ENCODE measurements at regions not wholly inside any gene's neighbourhood (a gene's known extent, or its start where the extent isn't known, plus 50 kb on each side); places are given as distances from the start of the nearest gene placed in this dataset.

DNA sequence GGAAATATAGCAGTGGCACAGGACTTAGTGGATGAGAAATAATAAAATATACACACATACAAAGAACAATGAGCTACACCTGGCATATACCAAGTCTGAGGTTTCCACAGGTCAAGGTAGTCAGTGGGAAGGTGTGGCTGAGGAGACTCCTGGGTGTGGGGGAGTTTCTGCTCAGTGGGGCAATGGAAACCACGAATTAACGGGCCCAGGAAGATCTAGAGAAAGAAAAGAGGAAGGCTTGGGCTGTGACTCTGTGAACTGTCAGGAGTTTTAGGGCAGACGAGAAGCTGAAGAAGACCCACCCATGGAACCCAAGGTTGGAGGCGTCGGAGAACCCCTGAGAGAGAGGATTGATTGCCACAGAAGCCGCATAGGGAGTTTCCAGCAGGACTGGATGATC, 196.5 kb downstream of the HERPUD2 start:
- H3K27ac Mint-ChIP-seq, result no peak overlapping the region
- H3K4me3 Mint-ChIP-seq, result no peak overlapping the region
- no peaks in the 10 kb centered on the region for H3K9me3 Mint-ChIP-seq
- no peaks in the 10 kb centered on the region for H3K36me3 Mint-ChIP-seq (ENCODE audit: low read depth)
- H3K4me1 Mint-ChIP-seq (ENCODE audit: low read depth), result no peaks in the 10 kb centered on the region
- H3K27me3 Mint-ChIP-seq (ENCODE audit: low read depth), result peaks cover 15% of the 10 kb centered on the region

DNA sequence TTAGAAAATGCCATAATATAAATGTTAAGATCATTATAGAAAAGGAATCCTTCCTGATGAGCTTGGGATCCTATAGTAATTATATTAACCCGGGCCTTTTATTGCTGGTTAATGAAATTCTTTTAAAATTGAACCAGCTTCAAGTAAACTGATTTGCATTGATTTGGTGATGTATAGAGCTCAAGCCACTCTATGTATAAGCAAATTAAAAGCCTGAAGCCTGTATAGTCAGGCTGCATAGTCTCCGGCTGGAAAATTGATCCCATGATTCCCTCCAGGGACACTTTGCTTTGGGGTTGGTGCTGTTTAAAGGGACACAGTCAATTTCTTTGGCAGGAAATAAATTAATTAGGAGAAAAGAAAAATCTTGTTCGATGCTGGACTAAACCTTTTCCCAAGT, 199.1 kb downstream of the HERPUD2 start:
- no peak overlapping the region for H3K4me3 Mint-ChIP-seq
- H3K36me3 Mint-ChIP-seq (ENCODE audit: low read depth), result no peaks in the 10 kb centered on the region
- no peaks in the 10 kb centered on the region for H3K9me3 Mint-ChIP-seq
- peaks cover 15% of the 10 kb centered on the region for H3K27me3 Mint-ChIP-seq (ENCODE audit: low read depth)
- no peaks in the 10 kb centered on the region for H3K4me1 Mint-ChIP-seq (ENCODE audit: low read depth)
- H3K27ac Mint-ChIP-seq, result no peak overlapping the region

- Mint-ChIP-seq H3K27ac (no peak overlapping the region), H3K27me3 (ENCODE audit: low read depth) (peaks cover 15% of the 10 kb centered on the region), H3K4me1 (ENCODE audit: low read depth) (no peaks in the 10 kb centered on the region), H3K9me3 (no peaks in the 10 kb centered on the region), H3K36me3 (ENCODE audit: low read depth) (no peaks in the 10 kb centered on the region), H3K4me3 (no peak overlapping the region)
Observed at GRCh38 chr7:35495377-35495776, 199.6 kb downstream of the HERPUD2 start.

DNA sequence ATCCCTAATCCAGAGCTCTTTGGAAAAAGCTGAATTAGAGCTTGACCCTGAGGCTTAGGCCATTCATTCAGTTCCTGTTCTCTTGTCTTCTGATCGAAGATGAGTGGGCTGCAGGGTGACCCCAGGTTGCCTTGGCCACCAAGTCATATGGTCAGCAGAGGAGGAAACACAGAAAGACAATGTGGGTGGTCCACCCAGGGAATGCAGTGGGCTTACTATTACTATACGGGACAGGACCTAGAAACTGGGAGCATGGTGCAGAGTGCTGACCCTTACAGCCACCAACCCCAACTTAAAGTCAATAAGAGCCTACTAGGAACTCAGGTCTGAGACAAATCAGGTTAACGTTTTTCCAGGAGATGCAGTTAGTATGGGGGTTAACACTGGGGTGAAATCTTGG, 200.5 kb downstream of the HERPUD2 start:
- peaks cover 12% of the 10 kb centered on the region for H3K27me3 Mint-ChIP-seq (ENCODE audit: low read depth)
- no peak overlapping the region for H3K27ac Mint-ChIP-seq
- H3K4me1 Mint-ChIP-seq (ENCODE audit: low read depth), result no peaks in the 10 kb centered on the region
- no peaks in the 10 kb centered on the region for H3K9me3 Mint-ChIP-seq
- H3K36me3 Mint-ChIP-seq (ENCODE audit: low read depth), result no peaks in the 10 kb centered on the region
- H3K4me3 Mint-ChIP-seq, result no peak overlapping the region

GRCh38 chr7:35492451-35493175, 202.3 kb downstream of the HERPUD2 start:
- peaks cover 5% of the 10 kb centered on the region for H3K27me3 Mint-ChIP-seq (ENCODE audit: low read depth)
- H3K36me3 Mint-ChIP-seq (ENCODE audit: low read depth), result no peaks in the 10 kb centered on the region
- H3K4me1 Mint-ChIP-seq (ENCODE audit: low read depth), result no peaks in the 10 kb centered on the region
- no peak overlapping the region for H3K27ac Mint-ChIP-seq
- no peak overlapping the region for H3K4me3 Mint-ChIP-seq
- no peaks in the 10 kb centered on the region for H3K9me3 Mint-ChIP-seq

- Mint-ChIP-seq H3K4me1 (ENCODE audit: low read depth) (no peaks in the 10 kb centered on the region), H3K27ac (no peak overlapping the region), H3K36me3 (ENCODE audit: low read depth) (no peaks in the 10 kb centered on the region), H3K27me3 (ENCODE audit: low read depth) (no peaks in the 10 kb centered on the region), H3K9me3 (no peaks in the 10 kb centered on the region), H3K4me3 (no peak overlapping the region)
Observed at GRCh38 chr7:35491233-35491632, 203.7 kb downstream of the HERPUD2 start.

DNA sequence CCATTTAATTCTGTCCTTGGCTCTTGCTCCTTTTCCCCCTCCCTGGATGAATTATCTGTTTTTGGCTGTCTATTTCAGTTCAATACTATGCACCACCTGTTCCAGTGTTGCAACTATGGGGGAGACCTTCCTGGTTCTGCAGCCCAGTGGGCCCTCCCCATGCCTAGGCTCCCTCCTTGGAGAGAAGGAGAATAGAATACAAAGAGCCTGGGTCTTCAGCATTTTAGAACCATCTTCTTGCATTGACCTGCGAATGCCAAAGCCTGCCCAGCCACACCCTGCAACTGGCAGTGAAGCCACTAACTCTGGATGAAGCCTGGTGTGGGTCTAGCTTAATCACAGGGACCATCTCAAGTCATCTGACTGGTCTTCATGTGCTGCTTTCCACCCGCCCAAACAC, 207.1 kb downstream of the HERPUD2 start:
- H3K27ac Mint-ChIP-seq, result no peak overlapping the region
- H3K4me3 Mint-ChIP-seq, result no peak overlapping the region
- H3K27me3 Mint-ChIP-seq (ENCODE audit: low read depth), result peaks cover 4% of the 10 kb centered on the region
- H3K9me3 Mint-ChIP-seq, result no peaks in the 10 kb centered on the region
- no peaks in the 10 kb centered on the region for H3K4me1 Mint-ChIP-seq (ENCODE audit: low read depth)
- H3K36me3 Mint-ChIP-seq (ENCODE audit: low read depth), result no peaks in the 10 kb centered on the region

DNA sequence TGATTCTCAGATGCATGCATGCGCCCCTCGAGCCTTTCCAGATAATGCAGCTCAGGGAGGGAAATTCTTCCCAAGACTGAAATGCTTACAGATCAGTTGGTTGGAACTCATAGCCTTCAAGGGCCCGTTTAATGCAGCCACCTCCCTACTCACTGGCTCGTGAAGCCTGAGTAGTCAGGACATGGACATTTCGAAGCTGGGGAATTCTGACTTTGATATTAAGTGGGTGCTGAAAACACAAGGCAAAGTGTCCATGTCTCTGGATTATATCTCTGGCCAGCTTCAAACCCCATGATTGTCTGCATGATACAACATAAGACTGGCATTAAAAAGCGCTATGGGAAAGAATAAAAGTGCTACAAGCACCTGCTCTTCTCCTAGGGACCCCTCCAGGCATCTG, 207.5 kb downstream of the HERPUD2 start:
- H3K27me3 Mint-ChIP-seq (ENCODE audit: low read depth), result peaks cover 4% of the 10 kb centered on the region
- H3K4me1 Mint-ChIP-seq (ENCODE audit: low read depth), result no peaks in the 10 kb centered on the region
- H3K36me3 Mint-ChIP-seq (ENCODE audit: low read depth), result no peaks in the 10 kb centered on the region
- no peaks in the 10 kb centered on the region for H3K9me3 Mint-ChIP-seq
- H3K4me3 Mint-ChIP-seq, result no peak overlapping the region
- no peak overlapping the region for H3K27ac Mint-ChIP-seq

- H3K4me1 Mint-ChIP-seq (ENCODE audit: low read depth), result no peaks in the 10 kb centered on the region
- H3K27ac Mint-ChIP-seq, result no peak overlapping the region
- peaks cover 12% of the 10 kb centered on the region for H3K27me3 Mint-ChIP-seq (ENCODE audit: low read depth)
- no peaks in the 10 kb centered on the region for H3K9me3 Mint-ChIP-seq
- H3K36me3 Mint-ChIP-seq (ENCODE audit: low read depth), result no peaks in the 10 kb centered on the region
- no peak overlapping the region for H3K4me3 Mint-ChIP-seq
Observed at GRCh38 chr7:35485436-35485835, 209.5 kb downstream of the HERPUD2 start.

DNA sequence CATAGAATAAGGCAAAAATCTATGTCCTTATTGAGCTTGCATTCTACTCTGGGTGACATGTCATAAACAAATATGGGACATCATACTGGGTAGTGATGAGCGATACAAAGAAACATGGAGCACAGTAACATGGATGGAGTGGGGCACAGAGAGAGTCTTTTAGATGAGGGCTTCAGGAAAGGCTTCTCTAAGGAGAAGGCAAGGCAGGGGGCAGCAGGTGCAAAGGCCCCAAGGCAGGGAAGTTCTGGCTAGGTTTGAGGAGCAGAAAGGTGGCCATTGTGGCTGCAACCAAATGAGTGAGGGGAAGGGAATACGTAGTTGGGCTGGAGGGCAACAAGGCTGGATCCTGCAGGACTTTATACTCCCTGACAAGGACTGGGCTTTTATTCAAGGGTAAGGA, 211.4 kb downstream of the HERPUD2 start:
- Mint-ChIP-seq H3K27me3 (ENCODE audit: low read depth) (peaks cover 21% of the 10 kb centered on the region), H3K36me3 (ENCODE audit: low read depth) (no peaks in the 10 kb centered on the region), H3K9me3 (peaks cover 2% of the 10 kb centered on the region), H3K27ac (no peak overlapping the region), H3K4me1 (ENCODE audit: low read depth) (no peaks in the 10 kb centered on the region), H3K4me3 (no peak overlapping the region)

DNA sequence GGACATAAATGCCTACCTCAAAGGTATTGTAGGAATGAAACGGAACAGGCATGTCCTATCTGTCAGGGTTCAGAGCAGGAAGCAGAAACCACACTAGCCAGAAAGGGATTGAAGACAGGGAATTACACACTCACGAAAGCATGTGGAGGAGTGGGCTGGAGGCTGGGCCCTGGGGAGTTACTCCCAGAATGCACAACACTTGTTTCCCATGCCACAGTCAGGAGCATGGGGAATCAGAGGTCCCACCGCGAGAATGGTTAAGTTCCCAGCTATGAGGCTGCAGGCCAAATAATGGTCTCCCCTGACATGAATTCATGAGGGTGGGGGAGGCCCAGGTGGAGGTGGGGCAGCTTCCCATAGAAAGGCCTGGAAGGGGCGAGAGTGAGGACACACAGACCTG, 212.7 kb downstream of the HERPUD2 start:
- Mint-ChIP-seq H3K36me3 (ENCODE audit: low read depth) (no peaks in the 10 kb centered on the region), H3K4me1 (ENCODE audit: low read depth) (no peaks in the 10 kb centered on the region), H3K4me3 (no peak overlapping the region), H3K27me3 (ENCODE audit: low read depth) (peaks cover 27% of the 10 kb centered on the region), H3K9me3 (peaks cover 11% of the 10 kb centered on the region), H3K27ac (no peak overlapping the region)

GRCh38 chr7:35480806-35481205, 214.1 kb downstream of the HERPUD2 start:
- peaks cover 31% of the 10 kb centered on the region for H3K27me3 Mint-ChIP-seq (ENCODE audit: low read depth)
- no peak overlapping the region for H3K27ac Mint-ChIP-seq
- no peaks in the 10 kb centered on the region for H3K36me3 Mint-ChIP-seq (ENCODE audit: low read depth)

DNA sequence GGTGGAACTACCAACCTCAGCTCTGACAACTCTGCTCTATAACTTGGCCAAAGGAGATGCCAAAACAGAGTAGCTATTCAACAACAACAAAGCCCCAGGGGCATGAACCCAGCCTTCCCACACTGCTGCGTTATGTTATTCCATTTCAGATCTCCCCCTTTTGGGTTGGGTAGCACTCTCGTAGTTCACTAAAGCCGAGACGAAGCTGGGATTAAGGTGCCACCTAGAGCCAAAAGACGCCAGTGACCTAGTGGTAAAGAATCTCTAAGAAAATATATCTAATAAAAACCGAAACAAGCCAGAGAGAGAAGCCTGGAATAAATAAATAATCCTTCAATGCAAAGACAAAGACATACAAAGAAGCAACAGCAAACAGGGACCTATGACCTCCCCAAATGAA, 217.3 kb downstream of the HERPUD2 start:
- Mint-ChIP-seq H3K27me3 (ENCODE audit: low read depth) (peaks cover 34% of the 10 kb centered on the region), H3K36me3 (ENCODE audit: low read depth) (no peaks in the 10 kb centered on the region), H3K9me3 (peaks cover 13% of the 10 kb centered on the region), H3K4me1 (ENCODE audit: low read depth) (no peaks in the 10 kb centered on the region), H3K27ac (no peak overlapping the region), H3K4me3 (no peak overlapping the region)

More at GRCh38 chr7:35480806-35481205, 214.1 kb downstream of the HERPUD2 start:
- H3K4me1 Mint-ChIP-seq (ENCODE audit: low read depth), result no peaks in the 10 kb centered on the region
- H3K4me3 Mint-ChIP-seq, result no peak overlapping the region
- peaks cover 13% of the 10 kb centered on the region for H3K9me3 Mint-ChIP-seq

DNA sequence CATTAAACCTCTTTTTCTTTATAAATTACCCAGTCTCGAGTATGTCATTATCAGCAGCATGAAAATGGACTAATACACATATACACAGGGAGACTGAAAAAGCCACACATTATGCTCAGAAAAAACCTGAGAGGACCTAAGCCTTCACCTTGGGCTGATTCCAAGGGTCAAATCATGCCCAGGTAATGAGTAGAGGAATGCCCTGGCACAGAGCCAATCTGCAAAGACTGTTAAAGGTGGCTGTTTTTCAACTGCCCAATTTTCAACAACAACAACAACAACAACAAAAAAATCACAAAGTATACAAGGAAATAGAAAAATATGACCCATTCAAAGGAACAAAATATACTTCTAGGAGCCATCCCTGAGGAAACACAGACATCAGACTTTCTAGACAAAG, 220.2 kb upstream of the TBX20 start:
- H3K4me3 Mint-ChIP-seq, result no peak overlapping the region
- H3K4me1 Mint-ChIP-seq (ENCODE audit: low read depth), result no peaks in the 10 kb centered on the region
- peaks cover 23% of the 10 kb centered on the region for H3K27me3 Mint-ChIP-seq (ENCODE audit: low read depth)
- no peak overlapping the region for H3K27ac Mint-ChIP-seq
- peaks cover 13% of the 10 kb centered on the region for H3K9me3 Mint-ChIP-seq
- no peaks in the 10 kb centered on the region for H3K36me3 Mint-ChIP-seq (ENCODE audit: low read depth)

- Mint-ChIP-seq H3K4me3 (no peak overlapping the region), H3K4me1 (ENCODE audit: low read depth) (no peaks in the 10 kb centered on the region), H3K27me3 (ENCODE audit: low read depth) (peaks cover 9% of the 10 kb centered on the region), H3K27ac (no peak overlapping the region), H3K36me3 (ENCODE audit: low read depth) (no peaks in the 10 kb centered on the region), H3K9me3 (no peaks in the 10 kb centered on the region)
Observed at GRCh38 chr7:35468606-35469005, 214.7 kb upstream of the TBX20 start.

All from T-helper 1 cell treated with Interleukin-12 subunit alpha and Interleukin-12 subunit beta and Interleukin-4 antibody, amounts not matched to agents 30 μg/mL and 1 μg/mL, for 36 hours (primary cell).